KMS-11 (cell line): ENCODE measurements at regions not wholly inside any gene's neighbourhood (a gene's known extent, or its start where the extent isn't known, plus 50 kb on each side); places are given as distances from the start of the nearest gene placed in this dataset.

Experiments
- H2AFZ ChIP-seq: fragments of 200-600 bp; sonication (generic); 2 replicates; pipeline ENCODE4 v1.6.1; 2016; ENCODE audit warnings: antibody characterized with exemption, mixed run types, low read depth
- H3K27ac ChIP-seq: fragments of 200-600 bp; sonication (generic); 2 replicates; pipeline ENCODE4 v1.6.1; 2016; ENCODE audit warnings: mild to moderate bottlenecking, mixed run types
- H3K27me3 ChIP-seq: fragments of 200-600 bp; sonication (generic); 2 replicates; pipeline ENCODE4 v1.6.1; 2017; ENCODE audit warnings: mild to moderate bottlenecking, low read depth, mixed run types, moderate library complexity; ENCODE audit not compliant: insufficient read depth
- H3K36me3 ChIP-seq: fragments of 200-600 bp; sonication (generic); 2 replicates; pipeline ENCODE4 v1.6.1; 2017; ENCODE audit warnings: mild to moderate bottlenecking, mixed run types; ENCODE audit not compliant: insufficient read depth
- H3K4me1 ChIP-seq: fragments of 200-600 bp; sonication (generic); 2 replicates; pipeline ENCODE4 v1.6.1; 2016; ENCODE audit warnings: mild to moderate bottlenecking, low read depth, mixed run types; ENCODE audit not compliant: poor library complexity, severe bottlenecking
- H3K4me2 ChIP-seq: fragments of 200-600 bp; sonication (generic); 2 replicates; pipeline ENCODE4 v1.7.0; 2016; ENCODE audit warnings: mild to moderate bottlenecking, mixed run types
- H3K4me3 ChIP-seq: fragments of 200-600 bp; sonication (generic); IDR thresholded peaks from 2 replicates; pipeline ENCODE4 v1.6.1; 2017; ENCODE audit warnings: low read depth, low read length, mixed read lengths; ENCODE audit not compliant: insufficient read depth
- H3K79me2 ChIP-seq: fragments of 200-600 bp; sonication (generic); 2 replicates; pipeline ENCODE4 v1.6.1; 2016; ENCODE audit warnings: low read depth, mixed run types; ENCODE audit not compliant: insufficient read depth
- H3K9ac ChIP-seq: fragments of 200-600 bp; sonication (generic); 2 replicates; pipeline ENCODE4 v1.6.1; 2016; ENCODE audit warnings: mild to moderate bottlenecking, mixed run types
- H4K20me1 ChIP-seq: fragments of 200-600 bp; sonication (generic); 2 replicates; pipeline ENCODE4 v1.6.1; 2016; ENCODE audit warnings: mild to moderate bottlenecking, mixed run types; ENCODE audit not compliant: insufficient read depth
- CTCF ChIP-seq: fragments of 200-600 bp; sonication (generic); conservative IDR thresholded peaks from 2 replicates; pipeline ENCODE4 v1.6.1; 2017; ENCODE audit warnings: low read depth, mild to moderate bottlenecking, antibody characterized with exemption, low read length, moderate library complexity, mixed read lengths

- H3K27me3 ChIP-seq, result no peaks in the 10 kb centered on the region
- TF ChIP-seq CTCF, result no peak
These were observed 1001.9 kb upstream of the CDH10 start for GRCh38 chr5:25646421-25647341.

DNA sequence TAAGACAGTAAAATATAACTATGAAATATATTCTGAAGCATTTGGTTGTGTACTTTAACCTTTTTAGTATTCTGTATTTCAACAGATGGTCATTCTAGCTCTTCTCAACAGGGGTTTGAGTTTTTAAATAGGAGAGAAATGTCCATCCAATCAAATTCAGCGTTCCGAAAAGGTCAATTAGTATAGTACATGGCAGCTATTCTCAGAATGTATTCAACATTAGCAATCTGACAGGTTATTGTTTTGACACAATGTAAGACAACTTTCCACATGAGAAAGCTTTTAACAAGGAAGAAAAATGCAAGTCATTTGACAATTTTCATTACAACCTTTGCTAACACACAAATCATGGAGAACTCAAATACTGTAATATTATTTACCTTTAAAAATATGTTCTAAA lies 996.3 kb upstream of the CDH10 start:
- H3K79me2 ChIP-seq, result no peaks in the 10 kb centered on the region
- no peaks in the 10 kb centered on the region for H3K27me3 ChIP-seq
- no peak for TF ChIP-seq CTCF
- no peaks in the 10 kb centered on the region for H3K36me3 ChIP-seq
- H3K4me3 ChIP-seq, result no peak overlapping the region
- no peaks in the 10 kb centered on the region for H3K4me1 ChIP-seq
- H3K27ac ChIP-seq, result no peak overlapping the region
- H4K20me1 ChIP-seq, result no peaks in the 10 kb centered on the region
- no peak overlapping the region for H3K4me2 ChIP-seq
- H3K9ac ChIP-seq, result no peak overlapping the region
- H2AFZ ChIP-seq, result no peak overlapping the region

More at GRCh38 chr5:25646421-25647341, 1001.9 kb upstream of the CDH10 start:
- no peaks in the 10 kb centered on the region for H4K20me1 ChIP-seq
- H3K4me2 ChIP-seq, result no peak overlapping the region
- no peak overlapping the region for H3K27ac ChIP-seq
- no peaks in the 10 kb centered on the region for H3K4me1 ChIP-seq
- no peaks in the 10 kb centered on the region for H3K79me2 ChIP-seq
- H3K36me3 ChIP-seq, result no peaks in the 10 kb centered on the region
- no peak overlapping the region for H3K9ac ChIP-seq
- no peak overlapping the region for H2AFZ ChIP-seq
- H3K4me3 ChIP-seq, result no peak overlapping the region

DNA sequence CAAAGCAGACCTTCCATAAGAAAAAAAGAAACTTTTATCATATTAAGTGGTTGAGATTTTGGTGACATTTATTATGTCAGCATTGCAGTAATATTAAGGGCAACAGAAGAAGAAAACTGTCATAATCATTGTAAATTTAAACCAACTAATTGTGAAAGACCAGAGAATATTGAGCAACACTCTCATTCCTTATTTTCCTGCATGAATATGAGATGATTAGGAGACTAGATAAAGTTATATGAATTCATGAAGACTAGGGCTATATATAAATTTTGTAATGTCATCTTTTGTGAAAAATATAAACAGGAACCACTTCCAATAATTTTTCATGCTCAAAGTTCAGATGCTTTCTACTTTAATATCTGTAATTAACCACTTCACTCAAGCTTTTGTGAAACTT lies 974.5 kb upstream of the CDH10 start:
- H3K4me3 ChIP-seq, result no peak overlapping the region
- no peaks in the 10 kb centered on the region for H4K20me1 ChIP-seq
- no peaks in the 10 kb centered on the region for H3K36me3 ChIP-seq
- no peaks in the 10 kb centered on the region for H3K27me3 ChIP-seq
- H3K27ac ChIP-seq, result no peak overlapping the region
- no peaks in the 10 kb centered on the region for H3K79me2 ChIP-seq
- no peak overlapping the region for H3K4me2 ChIP-seq
- no peak for TF ChIP-seq CTCF
- no peak overlapping the region for H3K9ac ChIP-seq
- no peak overlapping the region for H2AFZ ChIP-seq
- H3K4me1 ChIP-seq, result no peaks in the 10 kb centered on the region

GRCh38 chr5:25618821-25619220 lies 974.0 kb upstream of the CDH10 start:
- TF ChIP-seq CTCF, result no peak
- no peak overlapping the region for H2AFZ ChIP-seq
- H3K36me3 ChIP-seq, result no peaks in the 10 kb centered on the region
- H3K79me2 ChIP-seq, result no peaks in the 10 kb centered on the region
- no peaks in the 10 kb centered on the region for H4K20me1 ChIP-seq
- no peak overlapping the region for H3K27ac ChIP-seq
- H3K4me3 ChIP-seq, result no peak overlapping the region
- no peaks in the 10 kb centered on the region for H3K27me3 ChIP-seq
- H3K4me2 ChIP-seq, result no peak overlapping the region
- no peak overlapping the region for H3K9ac ChIP-seq
- H3K4me1 ChIP-seq, result no peaks in the 10 kb centered on the region
